ENCODE measurements at regions not wholly inside any gene's neighbourhood (a gene's known extent, or its start where the extent isn't known, plus 50 kb on each side); places are given as distances from the start of the nearest gene placed in this dataset.

- DNase-seq, result no peak
These were observed 173.3 kb upstream of the MYCN start for GRCh38 chr2:15766911-15767597.

GRCh38 chr2:15767679-15768078, 172.7 kb upstream of the MYCN start:
- DNase-seq, result no peak

- DNase-seq, result no peak
These were observed 172.2 kb upstream of the MYCN start for GRCh38 chr2:15768142-15768541.

GRCh38 chr2:15768615-15769014, 171.7 kb upstream of the MYCN start:
- no peak for DNase-seq

- no peak for DNase-seq
These were observed 171.1 kb upstream of the MYCN start for GRCh38 chr2:15769235-15769634.

GRCh38 chr2:15769676-15770547, 170.4 kb upstream of the MYCN start:
- DNase-seq, result no peak

- no peak for DNase-seq
These were observed 169.7 kb upstream of the MYCN start for GRCh38 chr2:15770606-15771005.

- DNase-seq, result no peak
These were observed 169.2 kb upstream of the MYCN start for GRCh38 chr2:15771124-15771523.

- no peak for DNase-seq
These were observed 168.2 kb upstream of the MYCN start for GRCh38 chr2:15772086-15772595.

- no peak for DNase-seq
These were observed 167.7 kb upstream of the MYCN start for GRCh38 chr2:15772681-15773080.

- DNase-seq, result no peak
These were observed 167.1 kb upstream of the MYCN start for GRCh38 chr2:15773204-15773603.

GRCh38 chr2:15773846-15774245, 166.5 kb upstream of the MYCN start:
- DNase-seq, result no peak

GRCh38 chr2:15775753-15776628, 164.4 kb upstream of the MYCN start:
- no peak for DNase-seq

- no peak for DNase-seq
These were observed 163.8 kb upstream of the MYCN start for GRCh38 chr2:15776629-15776919.

- DNase-seq, result no peak
These were observed 163.2 kb upstream of the MYCN start for GRCh38 chr2:15776992-15777702.

GRCh38 chr2:15777795-15778371, 162.5 kb upstream of the MYCN start:
- no peak for DNase-seq

GRCh38 chr2:15778529-15779219, 161.7 kb upstream of the MYCN start:
- DNase-seq, result no peak

- no peak for DNase-seq
These were observed 160.8 kb upstream of the MYCN start for GRCh38 chr2:15779381-15780041.

GRCh38 chr2:15780234-15780633, 160.1 kb upstream of the MYCN start:
- DNase-seq, result no peak

- DNase-seq, result no peak
These were observed 159.3 kb upstream of the MYCN start for GRCh38 chr2:15780912-15781574.

Measured in tongue (tissue), 1 donor.